HG03095 (cell line): ENCODE measurements at regions not wholly inside any gene's neighbourhood (a gene's known extent, or its start where the extent isn't known, plus 50 kb on each side); places are given as distances from the start of the nearest gene placed in this dataset.

Experiments used
- ATAC-seq: cut with Tn5 transposase; IDR thresholded peaks from one replicate; pipeline ENCODE4 v1.9.1; 2021; ENCODE audit warnings: moderate library complexity; ENCODE audit not compliant: unreplicated experiment

GRCh38 chr5:91441082-91441481 lies 58.0 kb upstream of the ARRDC3 start:
- ATAC-seq, result no peak

GRCh38 chr5:91438871-91439270 lies 55.8 kb upstream of the ARRDC3 start:
- no peak for ATAC-seq

- ATAC-seq, result no peak
Observed at GRCh38 chr5:91436241-91436640, 53.1 kb upstream of the ARRDC3 start.

GRCh38 chr5:91434348-91434747 lies 51.2 kb upstream of the ARRDC3 start:
- ATAC-seq, result no peak

- ATAC-seq, result no peak
Observed at GRCh38 chr5:91433861-91434260, 50.7 kb upstream of the ARRDC3 start.
